ENCODE measurements at regions not wholly inside any gene's neighbourhood (a gene's known extent, or its start where the extent isn't known, plus 50 kb on each side); places are given as distances from the start of the nearest gene placed in this dataset.

- no peak for ATAC-seq
- H3K4me1 ChIP-seq, result no peaks in the 10 kb centered on the region
- no peak for DNase-seq
- H3K27ac ChIP-seq, result no peak overlapping the region
- no peaks in the 10 kb centered on the region for H3K9me3 ChIP-seq
- H3K36me3 ChIP-seq, result no peaks in the 10 kb centered on the region
- no peak overlapping the region for H3K4me3 ChIP-seq
- WGBS, 2 donors, result 93 to 96% methylated on average over 2 of the region's 2 CpGs
- intact Hi-C loops (cut with DNase I), result loop anchor here in 1 of 10 donors (10.0 kb wide), 1 partner anchor 98 kb away; no protein-coding TSS in a partner anchor
- no peak for TF ChIP-seq CTCF (IDR thresholded peaks at IDR 0.05)
- H3K27me3 ChIP-seq, result peaks cover 0 to 28% (median 19%) of the 10 kb centered on the region in 7 donors
Observed at GRCh38 chr14:54226558-54226957, 170.2 kb upstream of the CDKN3 start.

GRCh38 chr14:54229136-54229535 lies 167.7 kb upstream of the CDKN3 start:
- no peak for DNase-seq
- Histone ChIP-seq H3K4me3 (no peak overlapping the region), H3K9me3 (peaks cover 0 to 8% (median 0%) of the 10 kb centered on the region in 11 donors), H3K27me3 (peaks cover 0 to 8% (median 4%) of the 10 kb centered on the region in 7 donors), H3K4me1 (no peaks in the 10 kb centered on the region), H3K27ac (no peak overlapping the region), H3K36me3 (no peaks in the 10 kb centered on the region)
- 77 to 78% methylated on average over 1 of the region's 1 CpG for WGBS, 2 donors
- intact Hi-C loops (cut with DNase I), result loop anchor here in 1 of 10 donors (10.0 kb wide), 1 partner anchor 96 kb away; no protein-coding TSS in a partner anchor
- no peak for TF ChIP-seq CTCF (IDR thresholded peaks at IDR 0.05)
- ATAC-seq, result peak in 2 of 8 donors; percentile 27 to 55

GRCh38 chr14:54230645-54231044 lies 166.2 kb upstream of the CDKN3 start:
- Histone ChIP-seq H3K27me3 (peaks cover 0 to under 1% (median 0%) of the 10 kb centered on the region in 7 donors), H3K36me3 (no peaks in the 10 kb centered on the region), H3K4me1 (no peaks in the 10 kb centered on the region), H3K4me3 (no peak overlapping the region), H3K27ac (no peak overlapping the region), H3K9me3 (peaks cover 0 to 15% (median 0%) of the 10 kb centered on the region in 11 donors)
- WGBS, 2 donors, result 90 to 95% methylated on average over 1 of the region's 1 CpG
- intact Hi-C loops (cut with DNase I), result no loop called here
- ATAC-seq (no peak), DNase-seq (no peak)
- TF ChIP-seq CTCF (IDR thresholded peaks at IDR 0.05), result no peak

GRCh38 chr14:54232735-54233134 lies 164.1 kb upstream of the CDKN3 start:
- DNase-seq, result no peak
- Histone ChIP-seq H3K36me3 (no peaks in the 10 kb centered on the region), H3K27ac (no peak overlapping the region), H3K4me1 (no peaks in the 10 kb centered on the region), H3K9me3 (peaks cover 0 to 15% (median 0%) of the 10 kb centered on the region in 11 donors), H3K4me3 (no peak overlapping the region), H3K27me3 (no peaks in the 10 kb centered on the region)
- intact Hi-C loops (cut with DNase I), result no loop called here
- no peak for TF ChIP-seq CTCF (IDR thresholded peaks at IDR 0.05)
- ATAC-seq, result no peak

All from heart right ventricle (tissue), 16 donors.